IPS DF 4.7 (cell line): ENCODE measurements at regions not wholly inside any gene's neighbourhood (a gene's known extent, or its start where the extent isn't known, plus 50 kb on each side); places are given as distances from the start of the nearest gene placed in this dataset.

Experiments used
- DNase-seq: peaks from one replicate; pipeline ENCODE4 v3.0.0-alpha.2; 2013; ENCODE audit warnings: low spot score; ENCODE audit errors: extremely low read depth

DNA sequence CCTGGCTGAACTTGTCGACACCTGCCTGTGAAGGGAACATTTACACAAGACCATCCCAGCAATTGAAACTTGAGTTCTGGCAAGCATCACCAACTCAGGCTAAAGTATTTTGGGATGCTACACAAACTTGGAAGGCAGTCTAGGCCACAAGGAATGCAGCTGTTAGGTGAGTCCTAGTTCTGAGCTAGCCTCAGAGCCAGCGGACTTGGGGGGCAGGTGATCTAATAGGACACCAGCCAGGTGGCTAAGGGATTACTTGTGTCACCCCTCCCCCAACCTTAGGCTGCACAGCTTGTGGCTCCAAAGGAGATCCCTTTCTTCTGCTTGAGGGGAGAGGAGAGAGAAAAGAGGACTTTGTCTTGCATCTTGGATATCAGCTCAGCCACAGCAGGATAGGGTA lies 62.3 kb upstream of the DKK2 start:
- no peak for DNase-seq

- DNase-seq = no peak
Observed at GRCh38 chr4:107094976-107095375, 58.9 kb upstream of the DKK2 start.

DNA sequence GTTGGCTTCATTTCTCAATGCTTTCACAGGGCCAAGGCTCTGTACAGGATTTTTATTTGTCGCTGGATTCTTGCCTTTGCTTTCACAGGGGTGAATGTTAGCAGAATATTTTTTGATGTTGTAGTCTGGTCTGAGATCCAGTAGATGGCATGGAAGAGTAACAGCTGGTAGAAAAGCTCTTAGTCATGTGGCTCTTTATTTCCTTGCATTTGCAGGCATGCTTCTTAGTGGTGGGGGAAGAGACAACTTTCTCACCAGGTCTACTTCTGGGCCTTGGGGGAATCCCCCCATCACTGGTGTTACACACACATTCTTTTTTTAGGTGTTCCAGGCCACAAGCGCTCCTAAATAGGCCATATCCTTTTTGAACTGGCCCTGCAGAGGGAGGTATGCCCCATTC lies 58.2 kb upstream of the DKK2 start:
- DNase-seq = no peak
